H1 (cell line): ENCODE measurements at regions not wholly inside any gene's neighbourhood (a gene's known extent, or its start where the extent isn't known, plus 50 kb on each side); places are given as distances from the start of the nearest gene placed in this dataset.

Experiments used
- CTCF ChIP-seq, 3 experiments: IDR thresholded peaks; 1 replicate in 2 of 3; 2 replicates in 1 of 3; pipeline versions ENCODE4 v1.5.1 to v1.6.1; 2011; ENCODE audit warnings: low read length in 3 of 3, mild to moderate bottlenecking in 3 of 3, inconsistent platforms in 2 of 3, low read depth in 1 of 3, moderate library complexity in 1 of 3; ENCODE audit not compliant: insufficient read depth in 1 of 3; ENCODE audit errors: control extremely low read depth in 1 of 3
- FOSL1 ChIP-seq: IDR thresholded peaks from 2 replicates; pipeline ENCODE4 v1.6.1; 2011; ENCODE audit warnings: mild to moderate bottlenecking, low read depth, low read length, moderate library complexity; ENCODE audit not compliant: insufficient read depth
- SRF ChIP-seq: IDR thresholded peaks from 2 replicates; pipeline ENCODE4 v1.6.1; 2011; ENCODE audit warnings: mild to moderate bottlenecking, low read depth, low read length, moderate library complexity

- TF ChIP-seq FOSL1 (no peak), CTCF (IDR thresholded peaks at IDR 0.05; ENCODE audit: control extremely low read depth in 1 of 3, insufficient read depth in 1 of 3, low read depth in 1 of 3, low read length in 3 of 3) (no peak), SRF (no peak)
Observed at GRCh38 chr6:156313037-156313436, 464.1 kb upstream of the ARID1B start.
